ENCODE measurements at regions not wholly inside any gene's neighbourhood (a gene's known extent, or its start where the extent isn't known, plus 50 kb on each side); places are given as distances from the start of the nearest gene placed in this dataset.

DNA sequence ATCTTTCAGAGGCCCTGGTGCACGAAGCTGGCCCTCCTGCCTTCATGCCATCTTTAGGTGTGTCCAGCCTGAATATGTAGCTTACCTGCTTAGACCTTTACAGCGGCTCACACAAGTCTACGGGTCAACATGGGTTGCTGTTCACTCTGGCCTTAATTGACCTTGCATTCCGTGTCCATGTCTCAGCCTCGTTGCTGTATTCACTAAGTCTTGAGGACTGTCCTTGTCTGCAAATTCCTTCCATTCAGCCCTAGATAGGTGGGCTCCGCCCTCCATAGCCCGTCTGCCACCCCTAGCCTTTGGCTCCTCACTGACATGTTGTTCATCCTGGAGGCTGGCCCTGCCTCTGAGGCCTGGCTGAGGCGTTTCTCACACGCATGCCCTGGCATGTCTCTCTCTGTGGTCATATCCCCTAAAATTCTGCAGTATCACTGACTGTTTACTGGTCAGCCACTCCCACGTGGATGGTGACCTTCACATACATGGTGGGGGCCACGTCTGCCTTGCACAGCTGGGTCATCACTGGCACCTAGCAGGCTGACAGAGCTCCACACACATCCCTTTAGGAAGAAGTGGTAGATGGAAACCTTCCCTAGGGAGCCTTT lies 394.1 kb upstream of the MKI67 start (continued):
- TF ChIP-seq ZBTB26 (CRISPR knock-in tag; IDR thresholded peaks at IDR 0.05; ENCODE audit: borderline replicate concordance): no peak

- POLR2A ChIA-PET: no interaction called here
- no peaks in the 10 kb centered on the region for H3K9me3 ChIP-seq (ENCODE audit: low read length)
- no peak for ATAC-seq
- no peaks in the 10 kb centered on the region for H4K20me1 ChIP-seq (ENCODE audit: insufficient read depth, low read length)
- H3K27ac ChIP-seq (ENCODE audit: extremely low read length, insufficient read depth, low read length): no peak overlapping the region
- H3K4me1 ChIP-seq (ENCODE audit: insufficient read depth, low read length): no peaks in the 10 kb centered on the region
- BruUV-seq (replicated peaks): no TSS peak
- intact Hi-C loops (cut with micrococcal nuclease; ENCODE audit: unreplicated experiment) (no loop called here), in situ Hi-C loops (cut with HindIII; ENCODE audit: extremely low pct_ligation_motif_present, low pct_unique_long_range_greater_than_20kb) (no loop called here)
- CTCF ChIA-PET (ENCODE audit: low intra/inter-chr PET ratio, low total read pairs): no interaction called here
- no peak for DNase-seq (ENCODE audit: low spot score)
- no peak overlapping the region for H3K4me3 ChIP-seq (replicated peaks in 1 of 3; ENCODE audit: insufficient read depth in 1 of 3, low read depth in 2 of 3, low read length in 3 of 3)
- no peak overlapping the region for H2AFZ ChIP-seq (ENCODE audit: low read length)
- 2% methylated on average over 9 of the region's 9 CpGs for WGBS (ENCODE audit: low lambda C conversion rate)
- no peaks in the 10 kb centered on the region for H3K36me3 ChIP-seq (replicated peaks in 1 of 2; ENCODE audit: control insufficient read depth in 1 of 2, insufficient read depth in 2 of 2, low read length in 2 of 2)
- no peak overlapping the region for H3K4me2 ChIP-seq (ENCODE audit: low read depth, low read length)
- no peak overlapping the region for H3K9ac ChIP-seq (ENCODE audit: insufficient read depth, low read depth, low read length)
- no peaks in the 10 kb centered on the region for H3K79me2 ChIP-seq (ENCODE audit: insufficient read depth, low read length)
- peaks cover 3 to 52% of the 10 kb centered on the region in 2 experiments for H3K27me3 ChIP-seq (ENCODE audit: control insufficient read depth in 1 of 2, insufficient read depth in 2 of 2, low read length in 2 of 2)
- TF ChIP-seq, protein P1, sequence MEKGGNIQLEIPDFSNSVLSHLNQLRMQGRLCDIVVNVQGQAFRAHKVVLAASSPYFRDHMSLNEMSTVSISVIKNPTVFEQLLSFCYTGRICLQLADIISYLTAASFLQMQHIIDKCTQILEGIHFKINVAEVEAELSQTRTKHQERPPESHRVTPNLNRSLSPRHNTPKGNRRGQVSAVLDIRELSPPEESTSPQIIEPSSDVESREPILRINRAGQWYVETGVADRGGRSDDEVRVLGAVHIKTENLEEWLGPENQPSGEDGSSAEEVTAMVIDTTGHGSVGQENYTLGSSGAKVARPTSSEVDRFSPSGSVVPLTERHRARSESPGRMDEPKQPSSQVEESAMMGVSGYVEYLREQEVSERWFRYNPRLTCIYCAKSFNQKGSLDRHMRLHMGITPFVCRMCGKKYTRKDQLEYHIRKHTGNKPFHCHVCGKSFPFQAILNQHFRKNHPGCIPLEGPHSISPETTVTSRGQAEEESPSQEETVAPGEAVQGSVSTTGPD (CRISPR knock-in tag; IDR thresholded peaks at IDR 0.05): no peak
- TF ChIP-seq CENPX (CRISPR knock-in tag; IDR thresholded peaks at IDR 0.05): no peak
- no peak for TF ChIP-seq HNF4A (CRISPR knock-in tag; IDR thresholded peaks at IDR 0.05)
- TF ChIP-seq MTA3 (CRISPR knock-in tag; IDR thresholded peaks at IDR 0.05): no peak
- no peak for TF ChIP-seq XBP1 (CRISPR knock-in tag; IDR thresholded peaks at IDR 0.05)
- TF ChIP-seq YEATS2 (CRISPR knock-in tag; IDR thresholded peaks at IDR 0.05; ENCODE audit: borderline replicate concordance): no peak
- no peak for TF ChIP-seq FIP1L1 (IDR thresholded peaks at IDR 0.05; ENCODE audit: borderline replicate concordance, insufficient read depth, low read depth, low read length)
- no peak for TF ChIP-seq ZSCAN12 (CRISPR knock-in tag; IDR thresholded peaks at IDR 0.05)
- TF ChIP-seq ZNF232 (CRISPR knock-in tag; IDR thresholded peaks at IDR 0.05; ENCODE audit: borderline replicate concordance): no peak
- no peak for FAIRE-seq
These were observed 396.5 kb upstream of the MKI67 start for GRCh38 chr10:128522551-128523308.

Data from HepG2 (cell line).